ENCODE measurements at regions not wholly inside any gene's neighbourhood (a gene's known extent, or its start where the extent isn't known, plus 50 kb on each side); places are given as distances from the start of the nearest gene placed in this dataset.

DNA sequence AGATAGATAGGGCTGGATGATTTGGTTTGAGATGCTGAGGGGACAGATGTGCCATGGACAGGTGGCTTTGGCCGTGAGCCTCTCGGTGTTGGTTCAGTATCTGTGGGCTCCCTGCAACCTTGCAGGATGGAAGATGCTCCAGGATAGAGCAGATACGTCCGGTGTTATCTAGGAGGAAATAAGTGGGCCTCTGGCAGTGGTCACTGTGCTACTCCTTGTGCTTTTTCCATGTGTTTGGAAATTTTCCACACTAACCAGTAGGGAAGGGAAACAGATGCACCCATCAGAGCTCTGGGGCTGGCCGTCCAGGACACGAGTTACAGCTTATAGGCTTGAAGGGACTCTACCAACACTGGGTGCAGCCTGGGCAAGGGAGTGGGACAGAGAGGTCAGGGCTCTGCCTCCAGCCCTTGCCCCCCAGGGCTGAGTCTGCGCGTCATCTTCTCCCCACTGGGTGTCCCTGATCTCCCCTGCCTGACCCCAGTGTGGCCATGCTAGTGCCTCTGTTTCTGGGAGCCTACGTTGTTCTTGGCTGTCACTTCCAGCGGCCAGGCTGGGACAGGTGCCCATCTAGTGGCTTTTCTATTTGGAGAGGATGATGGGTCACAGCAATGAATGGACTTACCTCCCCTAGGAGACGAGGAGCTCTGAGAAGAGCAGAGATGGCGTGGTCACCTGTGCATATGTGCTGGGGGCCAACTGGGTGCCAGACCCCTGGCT is 166.9 kb downstream of the SEC14L1 start:
- DNase-seq (ENCODE audit: low read depth in 2 of 2) = no peak

DNA sequence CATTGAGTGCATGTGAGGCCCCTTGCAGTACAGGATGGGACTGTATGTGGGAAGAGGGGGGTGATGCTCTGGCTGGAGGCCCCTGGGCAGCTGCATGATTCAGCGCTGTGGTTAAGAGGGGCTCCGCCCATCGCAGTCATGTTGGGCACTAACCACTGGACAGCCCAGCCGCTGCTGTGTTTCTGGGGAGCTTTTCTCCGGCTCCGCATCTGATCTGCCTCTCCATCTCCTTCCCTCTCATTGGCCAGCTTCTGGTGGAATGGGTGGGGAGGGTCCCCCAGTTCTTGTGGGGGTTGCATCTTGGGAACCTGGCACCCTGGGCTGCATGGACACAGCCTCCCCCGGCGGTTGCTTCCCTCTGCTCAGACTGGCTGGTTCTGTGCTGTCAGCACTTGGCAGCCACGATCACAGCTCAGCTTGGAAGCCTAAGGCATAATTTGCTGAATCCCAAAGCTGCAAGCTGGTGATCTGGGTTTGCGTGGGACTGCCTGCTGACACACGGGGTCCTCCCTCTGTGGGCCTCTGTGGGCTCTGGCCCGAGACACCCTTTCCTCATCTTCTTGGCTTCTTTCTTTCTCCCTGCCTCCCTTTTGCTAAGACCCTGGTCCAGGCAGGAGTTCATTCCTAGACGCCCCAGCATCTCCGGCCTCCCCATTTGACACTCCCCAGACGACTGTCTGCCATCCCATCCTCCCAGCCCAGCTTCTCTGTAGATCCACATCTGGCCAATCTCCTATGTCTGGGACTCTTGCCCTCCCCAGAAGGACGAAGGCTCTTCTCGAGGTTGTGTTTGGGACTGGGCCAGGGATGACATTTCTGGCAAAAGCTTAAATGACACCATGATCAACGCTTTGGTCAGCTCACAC is 168.3 kb downstream of the SEC14L1 start:
- no peak for DNase-seq (ENCODE audit: low read depth in 2 of 2)

DNA sequence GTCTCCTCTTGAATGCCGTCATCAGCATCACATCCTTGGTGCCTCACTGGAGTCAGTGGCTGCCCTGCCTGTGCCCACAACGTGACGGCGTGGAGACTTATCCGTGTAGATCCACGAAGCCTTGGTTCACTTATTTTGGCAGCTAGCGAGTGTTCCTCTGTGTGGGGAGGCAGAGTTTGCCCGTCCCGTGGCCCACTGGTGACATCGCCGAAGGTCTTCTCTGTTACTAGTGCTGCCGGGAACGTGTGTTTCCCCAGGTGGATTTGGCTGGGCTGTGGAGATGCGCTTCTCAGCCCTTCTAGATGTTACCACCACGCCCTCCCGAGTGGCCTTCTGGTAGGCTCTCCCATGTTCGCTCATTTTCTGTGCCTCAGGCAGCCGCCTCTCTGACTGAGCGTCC is 169.6 kb downstream of the SEC14L1 start:
- no peak for DNase-seq (ENCODE audit: low read depth in 2 of 2)

DNA sequence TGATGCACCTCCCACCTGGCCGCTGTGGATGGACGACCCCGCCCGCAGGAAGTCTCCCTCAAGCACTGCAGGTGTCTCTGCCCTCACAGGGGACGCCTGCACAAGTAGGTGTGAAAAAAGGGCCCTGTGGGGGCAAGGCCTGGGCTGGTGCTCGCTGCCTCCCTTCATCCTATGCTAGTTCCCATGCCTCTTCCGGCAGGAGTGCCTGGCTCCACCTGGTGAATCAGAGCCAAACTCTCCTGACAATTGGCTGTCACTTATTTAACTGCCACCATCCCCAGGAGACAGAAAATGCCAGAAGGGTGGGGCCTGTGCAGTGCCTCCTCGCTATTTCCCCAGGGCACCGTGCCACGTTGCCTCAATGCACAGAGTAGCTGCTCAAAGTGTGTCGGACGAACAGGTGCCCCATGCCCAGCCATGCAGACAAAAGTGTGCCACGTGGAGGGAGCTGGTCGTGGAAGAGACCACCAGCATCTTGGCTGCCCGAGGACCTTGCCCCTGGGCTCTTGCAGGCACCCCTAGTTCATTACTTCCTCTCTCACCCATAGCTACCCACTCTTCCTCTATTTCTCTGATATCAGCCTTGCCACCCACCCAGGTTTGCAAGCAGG is 170.7 kb downstream of the SEC14L1 start:
- no peak for DNase-seq (ENCODE audit: low read depth in 2 of 2)

DNA sequence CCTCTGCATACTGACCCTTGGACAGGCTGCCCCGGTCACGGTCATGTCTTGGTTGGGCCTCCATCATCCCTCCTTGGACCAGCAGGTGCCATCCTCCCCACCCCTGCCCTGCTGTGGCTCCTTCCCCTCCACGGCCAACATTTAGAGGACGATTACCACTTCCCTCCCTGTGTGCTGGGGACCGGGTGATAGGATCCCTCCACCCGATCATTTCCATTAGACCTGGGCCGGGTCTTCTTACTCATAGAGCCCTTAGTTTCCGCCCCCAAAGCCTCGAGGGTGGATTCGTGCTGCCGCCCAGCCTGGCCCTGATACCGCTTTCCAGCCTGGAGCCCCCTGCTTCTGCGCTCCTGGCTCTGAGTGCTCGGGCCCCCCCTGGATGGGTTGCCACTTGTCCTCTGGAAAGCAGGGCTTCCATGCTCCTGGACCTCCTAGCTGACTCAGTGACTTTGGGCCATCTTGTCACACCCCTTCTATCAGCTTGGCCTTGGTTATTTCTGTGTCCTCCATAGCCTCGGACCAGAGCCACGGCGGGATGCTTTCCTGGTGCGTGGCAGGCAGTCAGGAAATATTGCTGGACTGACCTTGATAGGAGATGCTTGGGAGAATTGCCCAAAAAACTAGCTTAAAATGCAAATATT is 171.4 kb downstream of the SEC14L1 start:
- DNase-seq (ENCODE audit: low read depth in 2 of 2) = no peak

DNA sequence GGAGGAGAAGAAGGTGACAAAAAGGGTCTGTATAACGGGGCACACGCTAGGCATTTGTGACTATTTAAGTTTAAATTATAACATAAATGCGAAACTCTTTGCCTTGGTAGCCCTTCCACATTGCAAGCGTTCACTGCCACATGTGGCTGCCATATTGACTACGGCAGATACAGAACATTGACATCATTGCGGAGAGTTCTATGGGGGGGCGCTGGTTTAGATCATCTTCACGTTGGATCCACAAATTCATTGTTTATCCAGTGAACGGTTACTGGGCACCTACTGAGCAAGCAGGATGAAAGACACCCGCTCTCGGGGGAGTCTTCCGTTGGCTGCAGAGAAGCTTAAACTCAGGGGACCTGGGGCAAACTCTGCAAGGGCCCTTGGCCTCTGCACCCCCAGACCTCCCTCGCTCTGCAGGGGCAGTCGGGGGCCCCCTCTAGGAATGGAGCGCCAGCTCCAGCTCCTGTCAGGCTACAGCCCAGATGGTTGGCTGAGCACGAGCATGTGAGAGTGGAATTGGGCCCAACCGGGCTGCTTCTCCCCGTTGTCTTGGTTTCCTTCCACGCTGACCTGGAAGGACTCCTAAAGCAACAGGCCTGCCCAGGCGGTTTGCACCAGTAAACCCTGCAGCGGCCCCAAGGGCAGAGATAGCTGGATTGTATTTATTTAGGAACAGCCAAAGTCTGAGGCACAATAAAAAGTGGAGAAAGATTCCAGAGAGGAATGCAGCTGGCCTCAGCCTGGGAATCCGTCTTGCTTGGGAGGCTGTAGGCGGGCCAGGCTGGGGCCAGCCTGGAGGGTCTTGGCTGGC is 172.2 kb downstream of the SEC14L1 start:
- DNase-seq (ENCODE audit: low read depth in 2 of 2) = no peak

DNA sequence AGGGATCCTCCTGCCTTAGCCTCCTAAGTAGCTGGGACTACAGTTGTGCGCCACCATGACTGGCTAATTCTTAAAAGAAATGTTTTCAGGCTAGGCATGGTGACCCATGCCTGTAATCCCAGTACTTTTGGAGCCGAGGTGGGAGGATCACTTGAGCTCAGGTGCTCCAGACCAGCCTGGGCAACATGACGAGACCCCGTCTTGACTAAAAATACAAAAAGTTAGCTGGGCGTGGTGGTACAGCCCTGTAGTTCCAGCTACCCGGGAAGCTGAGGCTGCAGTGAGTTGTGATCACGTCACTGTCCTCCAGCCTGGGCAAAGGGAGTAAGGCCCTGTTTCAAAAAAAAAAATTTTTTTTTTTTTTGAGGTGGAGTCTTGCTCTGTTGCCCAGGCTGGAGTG is 173.1 kb downstream of the SEC14L1 start:
- no peak for DNase-seq (ENCODE audit: low read depth in 2 of 2)

DNA sequence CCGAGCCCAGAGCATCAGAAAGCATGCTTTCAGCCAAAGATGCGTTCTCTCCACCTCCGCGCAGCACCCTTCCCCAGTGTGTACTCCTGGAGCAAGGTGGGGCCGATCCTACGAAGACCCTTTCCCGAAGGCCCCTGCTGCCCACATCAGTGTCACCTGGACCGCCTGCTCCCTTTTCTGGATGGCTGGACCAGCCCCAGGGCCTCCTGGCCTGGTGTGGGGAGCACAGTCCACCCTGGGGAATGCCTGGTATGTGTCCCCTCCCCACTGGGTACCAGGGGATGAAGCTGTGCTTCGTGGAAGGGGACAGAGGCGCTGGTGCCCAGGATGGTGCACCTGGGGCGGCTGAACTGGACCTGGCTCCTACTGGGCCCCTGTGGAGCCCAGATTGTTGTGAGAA is 173.8 kb downstream of the SEC14L1 start:
- no peak for DNase-seq (ENCODE audit: low read depth in 2 of 2)

DNA sequence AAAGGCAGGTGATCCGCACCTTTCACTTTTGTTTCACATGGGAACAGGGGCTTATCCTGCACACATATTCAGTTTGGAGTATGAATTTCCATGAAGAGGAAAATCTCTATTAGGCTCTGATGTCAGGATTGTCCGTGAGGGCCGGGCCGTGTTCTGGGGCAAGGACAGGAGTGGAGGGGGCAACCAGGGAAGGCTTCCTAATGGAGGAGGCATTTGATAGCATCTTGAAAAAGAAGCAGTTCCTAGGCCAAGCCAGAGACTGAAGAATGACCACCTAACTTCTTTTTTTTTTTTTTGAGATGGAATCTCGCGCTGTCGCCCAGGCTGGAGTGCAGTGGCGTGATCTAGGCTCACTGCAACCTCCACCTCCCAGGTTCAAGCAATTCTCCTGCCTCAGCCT is 174.2 kb downstream of the SEC14L1 start:
- DNase-seq (ENCODE audit: low read depth in 2 of 2) = no peak

DNA sequence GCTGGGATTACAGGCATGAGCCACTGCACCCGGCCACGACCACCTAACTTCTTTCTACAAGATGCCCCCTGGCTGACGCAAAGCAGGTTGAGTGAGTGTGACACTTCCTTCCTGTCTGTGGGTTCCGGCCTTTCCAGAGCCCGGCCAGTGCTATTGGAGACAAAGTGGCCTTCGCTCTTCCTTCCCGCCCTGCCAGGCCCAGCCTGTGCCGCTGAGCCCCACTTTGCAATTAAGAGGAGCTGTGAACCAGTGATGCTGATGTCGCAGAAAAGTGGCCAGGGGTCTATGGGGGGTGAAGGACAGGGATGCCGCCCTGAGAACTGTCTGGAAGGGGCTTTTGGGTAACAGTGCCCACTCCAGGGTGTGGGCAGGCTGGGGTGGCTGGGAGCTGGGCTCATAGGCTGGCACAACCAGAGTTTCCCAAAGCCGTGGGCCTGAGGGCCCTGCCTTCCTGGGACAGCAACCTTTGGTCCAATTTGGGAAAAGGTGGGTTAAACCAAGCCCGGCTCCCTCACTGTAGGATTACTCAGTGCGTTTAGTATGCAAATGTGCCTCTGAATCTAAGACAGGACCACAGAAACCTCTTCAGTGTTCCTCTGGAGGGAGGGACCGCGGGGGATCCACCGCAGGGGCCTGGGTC is 174.9 kb downstream of the SEC14L1 start:
- DNase-seq (ENCODE audit: low read depth in 2 of 2) = no peak

DNA sequence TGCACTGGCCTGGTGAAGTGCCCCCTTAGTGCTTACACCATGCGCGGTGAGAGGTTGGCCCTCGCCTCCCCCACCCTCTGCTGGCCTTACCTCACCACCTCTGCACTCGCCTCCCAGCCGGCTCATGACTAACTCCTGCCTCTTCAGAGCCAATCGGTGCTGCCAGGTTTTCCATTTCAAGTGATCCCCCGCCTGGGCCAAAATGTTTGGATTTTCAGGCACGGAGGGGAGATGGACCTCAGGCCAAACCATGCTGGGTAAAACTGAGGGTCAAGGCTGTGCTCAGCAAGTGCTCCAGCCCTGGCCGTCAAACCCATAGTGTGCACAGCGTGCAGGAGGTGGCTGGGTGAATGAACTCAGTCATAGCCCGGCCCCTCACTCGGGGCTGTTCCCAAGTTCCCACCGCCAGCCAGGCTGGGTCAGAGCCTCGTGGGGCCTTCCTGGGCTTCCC is 175.4 kb downstream of the SEC14L1 start:
- no peak for DNase-seq (ENCODE audit: low read depth in 2 of 2)

DNA sequence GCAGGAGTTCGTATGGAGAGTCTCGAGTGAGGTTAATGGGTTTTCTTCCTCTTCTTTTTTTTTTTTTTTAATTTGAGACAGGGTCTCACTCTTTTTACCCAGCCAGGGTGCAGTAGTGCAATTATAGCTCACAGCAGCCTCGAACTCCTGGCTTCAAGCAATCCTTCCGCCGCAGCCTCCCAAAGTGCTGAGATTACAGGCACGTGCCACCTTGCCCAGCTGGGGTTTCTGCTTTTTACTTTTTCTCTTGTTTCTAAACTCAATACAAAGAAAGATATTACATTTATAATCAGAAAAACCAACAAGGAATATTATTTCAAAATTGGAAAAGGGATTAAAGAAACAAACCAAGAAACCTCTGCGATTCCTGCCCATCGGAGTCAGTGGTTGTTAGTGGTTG is 175.9 kb downstream of the SEC14L1 start:
- DNase-seq (ENCODE audit: low read depth in 2 of 2) = no peak

DNA sequence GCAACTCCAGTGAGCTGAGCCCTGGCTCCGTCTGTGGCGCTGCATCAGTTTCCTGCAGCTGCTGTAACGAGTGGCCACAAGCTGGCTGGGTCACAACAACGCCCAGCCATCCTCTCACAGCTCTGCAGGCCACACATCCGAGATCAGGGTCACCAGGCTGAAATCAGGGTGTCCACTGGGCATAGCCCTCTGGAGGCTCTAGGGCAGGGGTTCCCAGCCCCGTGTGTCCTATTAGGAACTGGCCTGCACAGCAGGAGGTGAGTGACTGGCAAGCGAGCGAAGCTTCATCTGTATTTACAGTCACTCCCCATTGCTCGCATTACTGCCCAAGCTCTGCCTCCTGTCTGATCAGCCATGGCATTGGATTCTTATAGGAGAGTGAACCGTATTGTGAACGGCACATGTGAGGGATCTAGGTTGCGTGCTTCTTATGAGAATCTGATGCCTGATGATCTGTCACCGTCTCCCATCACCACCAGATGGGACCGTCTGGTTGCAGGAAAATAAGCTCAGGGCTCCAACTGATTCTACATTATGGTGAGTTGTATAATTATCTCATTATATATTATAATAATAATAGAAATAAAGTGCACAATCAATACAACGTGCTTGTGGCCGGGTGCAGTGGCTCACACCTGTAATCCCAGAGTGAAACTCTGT is 176.5 kb downstream of the SEC14L1 start:
- no peak for DNase-seq (ENCODE audit: low read depth in 2 of 2)

DNA sequence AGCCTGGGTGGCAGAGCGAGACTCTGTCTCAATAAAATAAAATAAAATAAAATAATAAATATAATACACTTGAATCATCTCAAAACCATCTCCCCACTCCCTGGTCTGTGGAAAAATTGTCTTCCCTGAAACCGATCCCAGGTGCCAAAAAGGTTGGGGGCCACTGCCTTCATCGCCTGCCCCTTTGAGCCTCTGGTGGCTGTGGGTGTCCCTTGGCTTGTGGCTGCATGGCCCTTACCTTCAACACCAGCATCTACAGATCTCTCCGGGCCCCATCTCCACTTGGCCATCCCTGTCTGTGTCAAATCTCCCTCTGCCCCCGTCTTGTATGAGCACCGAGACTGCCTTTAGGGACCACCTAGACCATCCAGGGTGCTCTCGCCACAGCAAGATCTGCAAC is 177.3 kb downstream of the SEC14L1 start:
- no peak for DNase-seq (ENCODE audit: low read depth in 2 of 2)

DNA sequence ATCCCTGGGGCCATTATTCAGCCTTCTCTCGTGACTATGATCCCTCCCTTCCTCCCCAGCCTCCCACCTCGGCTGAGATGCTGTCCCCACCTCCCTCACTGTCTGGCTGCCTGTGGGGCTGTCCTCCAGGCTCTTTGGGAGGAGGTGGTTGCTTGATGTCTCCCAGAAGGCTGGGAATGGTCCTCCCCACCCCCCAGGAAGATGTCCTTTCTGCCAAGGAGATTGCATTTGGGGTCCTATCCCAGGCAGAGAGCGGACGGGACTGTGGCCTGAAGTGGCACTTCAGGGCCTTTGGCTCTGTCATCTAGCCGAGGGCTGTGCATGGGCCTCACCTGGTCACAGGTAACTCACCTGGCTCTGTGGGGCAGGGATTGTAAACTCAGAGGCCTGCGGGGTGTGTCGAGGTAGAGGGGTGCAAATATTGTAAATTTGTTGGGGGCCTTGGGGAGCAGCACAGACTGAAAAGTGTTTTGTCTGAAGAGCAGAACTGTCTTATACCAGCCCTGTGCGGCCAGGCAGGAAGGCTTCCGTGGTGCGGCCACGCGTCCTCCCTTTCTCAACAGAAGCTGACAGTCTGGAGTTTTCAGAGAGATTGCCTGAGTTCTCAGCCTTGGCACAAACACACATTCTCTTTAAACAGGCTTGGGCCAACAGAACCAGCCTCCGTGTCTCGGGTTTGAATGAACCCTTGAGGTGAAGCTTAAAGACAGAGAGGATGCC is 177.9 kb downstream of the SEC14L1 start:
- DNase-seq (ENCODE audit: low read depth in 2 of 2) = no peak

DNA sequence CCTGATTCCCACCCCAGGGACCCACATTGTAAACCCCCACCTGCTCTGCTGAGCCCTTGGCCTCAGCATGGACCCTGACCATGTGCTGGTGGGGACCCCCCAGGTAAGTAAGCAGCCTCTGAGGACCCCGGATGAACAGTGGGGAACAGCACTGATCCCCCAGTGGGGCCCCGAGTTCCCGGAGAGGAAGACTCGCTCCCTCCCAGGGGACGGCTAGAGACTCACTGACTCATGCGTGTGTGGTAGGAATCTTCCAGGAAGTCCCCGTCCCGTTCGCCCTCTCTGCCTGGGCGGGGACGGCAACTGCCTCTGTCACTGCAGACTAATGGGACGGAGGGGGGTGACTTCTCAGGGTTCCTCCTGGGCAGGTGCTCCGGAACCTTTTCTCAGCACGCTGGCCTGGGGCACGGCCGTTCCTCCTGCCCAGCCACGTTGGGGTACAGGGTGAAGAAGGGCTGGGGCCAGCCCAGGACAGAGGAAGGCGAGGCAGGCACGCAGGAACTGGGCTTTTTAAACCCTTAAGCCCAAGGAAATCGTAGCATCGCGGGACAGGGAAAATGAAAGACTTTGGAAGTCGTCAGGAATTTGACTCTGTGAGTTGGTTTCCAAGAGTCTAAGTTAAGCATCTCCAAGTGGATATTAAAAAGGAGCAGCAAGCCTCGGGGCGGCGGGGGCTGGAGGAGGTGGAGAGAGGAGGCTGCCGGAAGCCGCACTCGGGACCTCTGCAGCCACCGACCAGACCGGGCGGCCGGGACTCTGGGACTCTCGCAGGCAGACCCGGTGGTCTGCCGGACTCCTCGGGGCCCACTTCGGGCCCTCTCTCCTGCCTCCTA is 178.7 kb downstream of the SEC14L1 start:
- peak in 1 of 2 donors; percentile 54 for DNase-seq (ENCODE audit: low read depth in 2 of 2)

DNA sequence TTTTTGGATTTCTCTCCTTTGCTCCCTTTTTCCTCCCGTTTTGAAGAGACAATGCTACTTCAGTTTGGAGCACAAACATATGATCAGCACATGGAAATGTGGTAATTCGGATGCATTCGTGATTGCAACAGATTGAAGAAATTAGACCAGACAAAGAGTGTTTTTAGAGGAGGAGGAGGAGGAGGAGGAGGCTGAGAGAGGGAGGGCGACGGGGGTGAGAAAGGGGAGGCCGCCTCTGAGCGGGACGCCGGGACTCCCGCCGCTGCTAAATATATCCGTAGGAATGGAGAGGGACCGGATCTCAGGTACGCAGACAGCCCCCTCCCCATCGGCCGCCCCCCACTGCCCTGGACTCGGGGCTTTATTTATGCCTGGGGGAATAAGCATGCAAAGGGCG is 179.3 kb downstream of the SEC14L1 start:
- DNase-seq (ENCODE audit: low read depth in 2 of 2) = no peak

DNA sequence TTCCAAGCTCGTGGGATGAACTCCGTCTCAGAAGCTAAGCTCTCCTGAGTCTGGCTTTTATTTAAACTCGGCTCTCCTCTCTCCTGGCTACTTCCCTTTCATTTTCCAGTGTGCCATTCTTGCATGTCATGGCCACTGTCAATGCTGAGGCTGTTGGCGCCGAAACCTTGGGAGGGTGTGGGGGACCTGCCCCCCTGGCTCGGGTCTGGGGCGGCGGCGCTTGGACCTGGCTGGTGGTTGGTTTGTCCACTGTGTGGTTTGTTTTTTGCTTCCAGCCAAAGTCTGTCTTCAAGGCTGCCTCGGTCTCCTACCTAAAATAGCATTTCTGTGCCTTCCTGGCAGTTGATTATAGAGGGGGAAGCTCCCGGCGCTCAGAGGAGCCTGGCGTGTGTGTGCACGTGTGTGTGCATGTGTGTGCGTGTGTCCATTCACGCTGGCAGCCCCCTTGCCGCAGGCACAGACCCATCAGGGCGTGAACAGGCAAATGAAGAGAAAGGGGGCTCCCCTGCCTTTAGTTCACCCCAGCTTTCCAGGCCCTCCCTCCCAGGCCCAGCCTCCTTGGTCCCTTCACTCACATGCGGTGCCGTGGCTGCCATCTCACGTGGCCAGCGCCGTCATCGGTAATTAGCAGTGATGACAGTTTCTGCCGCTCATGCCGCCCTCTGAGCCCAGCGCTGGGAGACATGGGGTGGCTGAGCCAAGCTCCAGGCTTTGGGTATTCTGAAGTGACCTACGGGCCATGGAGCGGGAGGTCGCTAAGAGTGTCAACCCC is 179.9 kb downstream of the SEC14L1 start:
- no peak for DNase-seq (ENCODE audit: low read depth in 2 of 2)

All from activated CD4-positive, alpha-beta T cell treated with anti-CD3 and anti-CD28 coated beads for 24 hours (primary cell).